T-helper 9 cell (primary cell): ENCODE measurements at regions not wholly inside any gene's neighbourhood (a gene's known extent, or its start where the extent isn't known, plus 50 kb on each side); places are given as distances from the start of the nearest gene placed in this dataset.

ENCODE experiments used
- DNase-seq: peaks from one replicate; pipeline ENCODE4 v3.0.0-alpha.2; 2020

DNA sequence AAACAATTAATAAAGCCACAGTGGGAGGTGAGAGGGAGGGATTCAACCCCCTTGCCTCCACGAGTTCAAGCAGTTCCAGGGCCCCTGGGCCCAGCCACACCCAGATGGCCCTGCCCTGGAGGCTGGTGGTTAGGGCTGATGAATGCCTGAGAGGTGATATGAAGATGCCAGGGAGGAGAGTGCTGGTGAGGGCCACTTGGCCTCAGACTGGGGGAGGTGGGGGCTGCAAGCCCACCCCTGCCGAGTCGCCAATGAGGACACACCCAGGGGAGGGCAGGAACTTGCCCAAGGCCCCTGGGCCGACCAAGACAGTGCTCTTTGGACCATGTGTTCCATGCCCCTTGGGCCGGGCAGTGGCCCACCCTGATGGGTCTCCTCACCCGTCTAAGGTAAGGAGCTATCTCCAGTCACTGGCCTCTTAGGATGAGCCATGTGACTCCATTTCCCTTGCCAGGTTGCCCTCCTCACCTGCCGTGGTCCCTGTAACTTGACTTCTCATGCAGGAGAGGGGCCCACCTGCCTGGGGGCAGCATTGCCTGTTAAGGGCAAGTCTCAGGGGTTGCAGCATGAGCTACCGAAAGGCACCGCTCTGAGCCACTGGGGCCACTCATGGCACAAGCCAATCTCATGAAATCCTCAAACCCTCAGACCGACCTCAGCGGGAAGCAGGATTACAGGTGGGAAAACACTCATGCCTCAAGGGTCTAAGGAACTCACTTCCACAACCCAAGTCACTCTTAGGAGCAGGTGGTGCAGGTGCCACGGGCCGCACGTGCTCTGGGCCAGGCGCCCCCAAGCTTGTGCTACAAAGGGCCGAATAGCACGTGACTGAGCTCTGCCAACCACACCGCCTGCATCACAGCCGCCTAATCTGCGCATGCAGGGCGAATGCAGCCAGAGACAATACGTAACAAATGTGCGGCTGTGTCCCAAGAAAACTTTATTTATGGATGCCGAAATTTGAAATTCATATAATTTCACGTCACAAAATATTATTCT, 147.4 kb upstream of the MLN start:
- DNase-seq: no peak

GRCh38 chr6:33950472-33950881, 146.7 kb upstream of the MLN start:
- DNase-seq: no peak

DNA sequence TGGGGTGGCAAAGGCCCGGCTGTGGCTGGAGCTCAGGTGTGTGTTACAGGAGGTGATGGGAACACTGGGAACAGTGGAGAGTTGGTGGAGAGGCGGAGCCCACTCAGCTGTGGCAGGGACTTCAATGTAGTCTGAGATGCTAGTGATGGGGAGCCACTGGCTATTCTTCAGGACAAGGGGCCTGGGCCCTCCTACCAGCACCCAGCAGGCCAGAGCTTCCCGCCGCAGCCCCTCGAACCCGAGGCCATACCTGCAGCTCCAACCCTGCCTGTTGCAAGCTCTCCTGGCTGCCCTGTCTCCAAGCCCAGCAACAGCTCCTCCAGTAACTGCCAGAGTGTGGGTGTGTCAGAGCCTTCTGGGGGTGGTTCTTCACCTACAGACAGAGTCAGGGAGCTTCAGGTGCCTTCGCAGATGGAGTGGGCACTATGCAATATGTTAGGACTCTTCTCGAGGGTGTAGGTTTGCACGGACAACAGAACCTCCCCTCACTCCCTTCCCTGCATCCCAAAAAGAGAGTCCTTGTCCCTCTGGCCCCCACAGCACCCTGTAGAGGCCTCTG, 146.2 kb upstream of the MLN start:
- DNase-seq: no peak

- DNase-seq: no peak
Observed at GRCh38 chr6:33949111-33949510, 145.3 kb upstream of the MLN start.

- DNase-seq: no peak
Observed at GRCh38 chr6:33947916-33948594, 144.3 kb upstream of the MLN start.

DNA sequence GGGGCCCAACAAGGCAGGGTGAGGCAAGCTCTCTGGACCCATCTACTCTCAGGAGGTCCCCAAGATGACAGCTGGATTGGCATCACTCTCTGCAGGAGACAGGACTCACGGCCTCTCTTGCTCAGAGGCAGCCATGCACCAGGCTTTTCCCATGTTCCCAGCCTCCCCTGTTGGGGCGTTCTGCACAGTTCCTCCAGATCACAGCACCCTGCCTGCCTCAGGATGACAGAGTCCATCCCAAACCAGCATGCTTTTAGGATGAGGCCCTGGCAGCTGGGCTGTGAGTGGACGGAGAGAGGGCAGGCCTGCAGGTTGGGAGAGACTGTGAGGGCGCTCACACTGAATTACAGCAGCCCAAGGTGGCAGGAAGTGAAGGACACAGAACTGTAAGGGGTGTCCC, 143.2 kb upstream of the MLN start:
- no peak for DNase-seq

GRCh38 chr6:33945931-33946330, 142.1 kb upstream of the MLN start:
- DNase-seq: no peak

GRCh38 chr6:33944686-33945411, 141.0 kb upstream of the MLN start:
- no peak for DNase-seq

DNA sequence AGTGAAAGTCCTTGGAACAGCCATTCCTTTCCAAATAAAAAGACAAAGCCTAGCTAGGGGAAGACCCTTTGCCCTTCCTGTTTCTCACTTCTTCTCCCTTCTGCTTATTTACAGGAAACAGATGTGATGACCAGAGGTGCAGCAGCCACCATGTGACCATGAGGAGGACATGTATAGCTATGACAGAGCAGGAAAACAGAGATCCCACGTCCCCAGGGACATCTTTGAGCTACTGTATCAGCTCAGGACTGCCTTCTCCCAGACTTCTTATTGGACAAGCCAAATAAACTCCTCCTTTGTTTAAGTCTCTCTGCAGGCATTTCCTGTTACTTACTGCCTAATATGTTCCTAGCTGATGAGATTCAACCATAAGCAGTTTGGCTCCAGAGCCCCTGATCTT, 133.1 kb upstream of the MLN start:
- DNase-seq: no peak

DNA sequence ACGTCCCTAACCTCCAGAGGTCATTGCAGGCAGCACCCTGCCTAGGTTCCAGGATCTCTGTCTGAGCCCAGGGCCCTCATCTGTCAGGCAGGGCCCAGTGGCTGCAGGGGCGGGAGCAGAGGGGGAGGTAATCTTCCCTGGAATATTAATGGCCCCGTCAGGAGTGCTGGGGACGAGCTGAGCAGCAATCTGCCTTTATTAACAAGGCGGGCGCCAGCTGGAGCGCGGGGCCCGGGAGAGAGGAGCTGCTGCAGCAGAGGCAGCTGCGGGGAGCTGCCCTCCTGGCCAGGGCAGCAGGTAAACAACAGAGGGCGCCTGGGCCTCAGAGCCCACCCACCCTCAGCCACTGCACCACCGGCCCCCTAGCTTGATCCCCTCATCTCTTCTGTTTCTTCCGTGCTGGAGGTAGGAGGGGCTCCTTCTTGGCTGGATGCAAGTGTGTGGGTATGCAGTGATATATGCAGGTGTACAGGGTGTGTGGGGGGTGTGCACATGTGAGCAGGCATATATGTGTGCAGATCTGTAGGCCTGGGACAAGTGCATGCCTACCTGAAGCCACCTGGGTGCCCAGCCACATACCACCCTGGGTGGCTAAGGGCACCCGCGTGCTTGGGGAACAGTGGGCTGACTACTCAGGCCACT, 131.8 kb upstream of the MLN start:
- DNase-seq: no peak

- no peak for DNase-seq
Observed at GRCh38 chr6:33934731-33935270, 131.0 kb upstream of the MLN start.

DNA sequence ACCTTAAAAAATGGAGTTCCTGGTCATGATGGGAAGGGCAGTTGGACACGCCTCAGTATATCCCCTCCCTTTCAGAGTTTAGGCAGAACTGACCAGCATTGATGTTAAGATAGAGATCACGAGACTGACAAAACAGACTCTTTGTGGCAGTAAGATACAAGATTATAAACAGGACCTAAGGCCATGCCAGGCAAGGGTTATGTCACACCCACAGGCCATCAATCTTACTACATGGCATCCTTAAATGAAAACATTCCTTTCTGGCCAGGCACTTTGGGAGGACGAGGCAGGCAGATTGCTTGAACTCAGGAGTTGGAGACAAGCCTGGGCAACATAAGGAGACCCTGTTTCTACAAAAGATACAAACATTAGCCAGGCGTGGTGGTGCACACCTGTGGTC, 129.3 kb upstream of the MLN start:
- no peak for DNase-seq

DNA sequence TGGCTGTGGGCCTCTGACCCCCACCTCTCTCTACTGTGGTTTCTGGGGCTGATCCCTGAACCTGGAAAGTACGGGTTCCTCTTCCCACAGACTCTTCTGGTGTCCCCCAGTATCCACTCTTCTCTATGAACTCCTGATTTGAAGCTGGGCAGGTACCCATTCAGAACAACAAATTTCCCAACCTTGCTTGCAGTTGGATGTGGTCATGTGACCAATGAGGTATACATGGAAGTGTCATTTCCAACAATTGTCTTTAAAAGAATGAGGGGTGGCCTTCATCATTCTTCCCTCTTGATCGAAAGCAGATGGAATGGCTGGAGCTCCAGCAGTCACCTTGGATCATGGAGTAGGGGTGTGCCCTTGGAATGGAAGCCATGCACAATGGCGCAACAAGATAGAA, 128.0 kb upstream of the MLN start:
- no peak for DNase-seq

- DNase-seq: no peak
Observed at GRCh38 chr6:33929575-33930288, 125.9 kb upstream of the MLN start.

- no peak for DNase-seq
Observed at GRCh38 chr6:33927616-33928015, 123.8 kb upstream of the MLN start.

- no peak for DNase-seq
Observed at GRCh38 chr6:33927112-33927511, 123.3 kb upstream of the MLN start.

- DNase-seq: no peak
Observed at GRCh38 chr6:33926451-33926850, 122.6 kb upstream of the MLN start.

GRCh38 chr6:33925936-33926335, 122.1 kb upstream of the MLN start:
- no peak for DNase-seq

GRCh38 chr6:33925210-33925609, 121.4 kb upstream of the MLN start:
- no peak for DNase-seq

DNA sequence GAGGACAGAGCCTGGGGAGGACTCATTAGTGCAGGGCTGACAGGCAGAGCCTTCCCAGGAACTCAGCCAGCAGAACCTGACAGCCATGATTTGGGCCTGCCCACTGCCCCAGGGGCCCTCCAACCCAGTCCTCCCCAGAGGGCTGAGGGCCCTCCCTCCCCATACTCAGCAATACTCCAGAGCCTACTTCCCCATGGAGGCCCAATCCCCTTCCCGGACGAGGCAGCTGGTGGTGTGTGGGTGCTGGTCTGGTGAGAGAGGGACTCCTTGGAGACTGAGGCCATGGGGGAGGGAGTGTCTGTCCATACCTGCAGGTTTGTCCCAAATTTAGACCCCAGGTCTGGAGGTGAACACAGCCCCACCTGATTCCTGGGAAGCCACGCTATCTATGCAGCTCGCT, 120.9 kb upstream of the MLN start:
- DNase-seq: no peak

DNA sequence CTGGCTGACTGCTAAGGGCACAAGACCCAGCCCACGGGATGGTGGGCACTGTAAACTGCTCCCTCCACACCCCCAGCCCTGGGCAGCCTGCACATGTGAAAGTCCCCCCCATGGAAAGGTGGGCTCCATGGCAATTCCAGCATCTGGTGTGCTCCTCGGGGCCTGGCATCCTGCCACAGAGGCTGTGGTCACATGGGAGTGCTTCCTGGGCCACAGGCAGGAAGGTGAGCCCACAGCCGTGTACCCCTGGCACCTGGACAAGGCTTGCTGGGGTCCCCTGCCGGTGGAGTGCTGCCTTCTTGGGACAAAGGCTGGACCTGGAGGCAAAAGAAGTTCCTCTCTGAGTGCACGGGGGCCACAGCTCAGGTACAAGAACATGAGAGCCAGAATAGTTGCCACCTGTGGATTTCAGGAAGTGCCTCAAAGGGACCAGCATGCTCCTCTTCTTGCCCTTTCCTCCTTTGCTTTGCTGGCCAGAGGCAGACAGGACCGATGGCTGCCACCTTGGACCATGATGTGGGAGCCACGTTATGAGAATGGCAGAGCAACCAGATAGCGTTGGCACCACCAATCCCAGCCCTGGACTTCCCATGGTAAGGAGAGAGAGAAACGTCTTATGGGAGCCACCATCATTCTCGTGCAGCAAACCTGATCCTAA, 120.2 kb upstream of the MLN start:
- DNase-seq: no peak
